NT2/D1 (cell line): ENCODE measurements at regions not wholly inside any gene's neighbourhood (a gene's known extent, or its start where the extent isn't known, plus 50 kb on each side); places are given as distances from the start of the nearest gene placed in this dataset.

Experiments
- DNase-seq: peaks from one replicate; pipeline ENCODE4 v3.0.0-alpha.2; 2011; ENCODE audit warnings: low read depth, low spot score
- H3K27me3 ChIP-seq: 2 replicates; pipeline ENCODE4 v1.6.0; 2011; ENCODE audit warnings: mild to moderate bottlenecking; ENCODE audit not compliant: insufficient read length, insufficient read depth
- H3K36me3 ChIP-seq: 2 replicates; pipeline ENCODE4 v1.6.1; 2011; ENCODE audit warnings: mild to moderate bottlenecking, low read length, mixed read lengths; ENCODE audit not compliant: insufficient read depth, insufficient read length
- H3K4me1 ChIP-seq: 2 replicates; pipeline ENCODE4 v1.5.1; 2011; ENCODE audit not compliant: insufficient read depth, insufficient read length
- H3K4me3 ChIP-seq: 2 replicates; pipeline ENCODE4 v1.5.1; 2011; ENCODE audit warnings: low read depth; ENCODE audit not compliant: insufficient read length
- H3K9ac ChIP-seq: 2 replicates; pipeline ENCODE4 v1.6.0; 2011; ENCODE audit warnings: low read depth; ENCODE audit not compliant: insufficient read length
- H3K9me3 ChIP-seq: 2 replicates; pipeline ENCODE4 v1.5.1; 2011; ENCODE audit warnings: mild to moderate bottlenecking, low read length; ENCODE audit not compliant: insufficient read depth
- SUZ12 ChIP-seq: IDR thresholded peaks from 2 replicates; pipeline ENCODE4 v1.6.1; 2011; ENCODE audit not compliant: insufficient read length, insufficient read depth; ENCODE audit errors: extremely low read depth
- YY1 ChIP-seq: IDR thresholded peaks from 2 replicates; pipeline ENCODE4 v1.6.1; 2011; ENCODE audit not compliant: insufficient read length, insufficient read depth
- ZNF274 ChIP-seq: IDR thresholded peaks from 2 replicates; pipeline ENCODE4 v1.6.1; 2011; ENCODE audit warnings: mild to moderate bottlenecking, low read depth, low read length

DNA sequence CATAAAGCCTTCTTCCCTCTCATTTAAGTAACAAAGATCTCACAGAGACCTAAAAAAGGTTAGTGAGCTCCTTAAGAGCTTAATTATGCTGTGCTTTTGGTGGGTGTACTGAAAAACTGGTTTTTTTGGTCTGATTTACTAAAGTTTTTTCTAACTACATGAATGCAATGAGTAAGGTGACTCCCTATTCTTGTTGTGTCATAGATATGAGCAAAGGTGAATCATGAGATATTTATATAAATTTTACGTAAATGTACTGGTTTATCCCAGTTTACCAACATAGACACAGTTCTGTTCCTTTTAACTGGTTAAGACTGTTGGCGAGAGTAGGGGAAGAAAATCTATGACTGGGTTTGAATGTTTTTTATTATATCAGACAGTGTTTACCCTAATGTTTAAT is 250.5 kb downstream of the NR2F1-AS1 start:
- Histone ChIP-seq H3K4me3 (no peak overlapping the region), H3K27me3 (no peaks in the 10 kb centered on the region), H3K9ac (no peak overlapping the region), H3K36me3 (no peaks in the 10 kb centered on the region), H3K4me1 (no peaks in the 10 kb centered on the region), H3K9me3 (no peaks in the 10 kb centered on the region)
- TF ChIP-seq YY1, result no peak
- TF ChIP-seq SUZ12, result no peak
- no peak for TF ChIP-seq ZNF274
- no peak for DNase-seq

DNA sequence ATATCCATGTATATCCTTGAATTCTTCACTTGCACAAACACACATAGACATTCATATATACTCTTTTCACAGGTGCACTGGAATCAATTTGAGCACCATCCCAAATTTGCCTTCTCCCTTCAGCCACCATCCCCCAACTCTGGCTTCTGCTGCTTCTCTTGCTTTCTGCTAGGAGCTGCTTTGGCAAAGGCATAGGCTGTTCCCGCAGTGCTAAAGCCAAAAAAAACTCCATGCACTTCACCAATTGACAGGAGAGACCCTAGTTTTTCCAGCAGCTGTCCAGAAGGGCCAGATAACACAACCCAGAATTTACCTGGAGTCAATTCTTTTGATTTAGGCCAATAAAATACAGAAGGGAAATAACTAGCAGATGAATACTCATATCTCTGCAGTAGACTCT is 251.3 kb downstream of the NR2F1-AS1 start:
- TF ChIP-seq SUZ12 (no peak), ZNF274 (no peak), YY1 (no peak)
- no peak overlapping the region for H3K4me3 ChIP-seq
- H3K27me3 ChIP-seq, result no peaks in the 10 kb centered on the region
- H3K9ac ChIP-seq, result no peak overlapping the region
- H3K9me3 ChIP-seq, result no peaks in the 10 kb centered on the region
- H3K4me1 ChIP-seq, result no peaks in the 10 kb centered on the region
- no peak for DNase-seq
- H3K36me3 ChIP-seq, result no peaks in the 10 kb centered on the region

DNA sequence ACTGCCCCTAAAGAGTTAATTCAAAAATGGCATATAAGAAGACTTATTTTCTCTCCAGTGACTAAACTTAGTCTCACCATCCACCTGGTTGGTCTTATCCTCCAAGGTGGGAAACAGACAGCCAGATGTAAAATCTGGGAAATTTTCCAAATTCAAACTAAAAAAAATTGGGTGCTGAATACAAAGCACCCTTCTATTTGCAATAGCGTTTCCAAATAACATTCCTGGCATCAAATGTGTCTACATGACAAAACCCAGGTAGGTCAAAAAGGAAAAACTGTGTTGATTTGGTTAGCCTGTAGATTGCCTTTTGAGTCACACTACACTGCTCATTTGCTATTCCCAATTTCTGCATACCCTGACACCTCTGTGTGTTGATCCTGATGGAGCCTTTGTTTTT is 252.2 kb downstream of the NR2F1-AS1 start:
- no peaks in the 10 kb centered on the region for H3K9me3 ChIP-seq
- TF ChIP-seq ZNF274, result no peak
- TF ChIP-seq YY1, result no peak
- TF ChIP-seq SUZ12, result no peak

DNA sequence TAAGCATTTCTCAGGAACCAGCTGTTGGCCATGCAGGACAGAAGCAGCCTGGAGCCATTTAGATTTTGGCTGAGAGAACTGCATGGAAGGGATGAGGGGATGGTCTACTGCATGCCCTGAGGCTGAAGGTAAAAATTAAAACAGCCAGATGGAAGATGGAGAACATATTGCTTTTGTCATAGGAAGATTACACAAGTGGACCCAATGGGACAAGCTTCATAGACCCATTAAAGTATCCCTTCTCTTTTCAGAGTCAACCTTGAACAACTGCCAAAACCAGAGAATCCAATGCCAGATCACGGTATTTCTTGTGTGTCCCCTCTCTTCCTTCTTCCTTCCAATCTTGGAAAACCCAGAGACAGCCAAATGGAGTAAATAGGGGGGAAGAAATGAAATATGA is 253.4 kb downstream of the NR2F1-AS1 start:
- Histone ChIP-seq H3K9ac (no peak overlapping the region), H3K36me3 (no peaks in the 10 kb centered on the region), H3K9me3 (no peaks in the 10 kb centered on the region), H3K4me1 (no peaks in the 10 kb centered on the region), H3K27me3 (no peaks in the 10 kb centered on the region), H3K4me3 (no peak overlapping the region)
- TF ChIP-seq YY1, result no peak
- no peak for TF ChIP-seq ZNF274
- no peak for TF ChIP-seq SUZ12
- DNase-seq, result no peak

More for the DNA sequence above, 252.2 kb downstream of the NR2F1-AS1 start:
- Histone ChIP-seq H3K4me3 (no peak overlapping the region), H3K4me1 (no peaks in the 10 kb centered on the region), H3K36me3 (no peaks in the 10 kb centered on the region), H3K9ac (no peak overlapping the region), H3K27me3 (no peaks in the 10 kb centered on the region)
- no peak for DNase-seq

DNA sequence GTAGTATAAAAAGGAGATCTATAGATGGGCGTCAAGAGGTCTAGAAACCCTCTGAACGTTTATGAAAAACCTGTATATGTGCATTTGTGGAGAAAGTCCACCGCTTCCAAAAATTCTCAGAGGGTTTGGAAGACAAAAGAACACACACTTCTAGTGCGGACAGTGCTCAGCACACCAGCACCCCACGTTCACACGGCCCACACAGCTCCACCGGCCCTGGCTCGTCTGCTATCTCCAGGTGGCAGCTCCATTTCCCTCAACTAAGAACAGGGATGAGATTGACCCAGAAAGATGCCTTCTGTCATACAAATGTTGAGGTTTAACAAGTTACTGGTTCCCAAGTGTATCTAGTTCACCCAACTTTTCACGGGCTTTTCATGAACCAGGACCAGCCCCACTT is 255.1 kb downstream of the NR2F1-AS1 start:
- DNase-seq, result no peak
- no peak overlapping the region for H3K4me3 ChIP-seq
- H3K36me3 ChIP-seq, result no peaks in the 10 kb centered on the region
- TF ChIP-seq ZNF274, result no peak
- no peak for TF ChIP-seq SUZ12
- TF ChIP-seq YY1, result no peak
- H3K27me3 ChIP-seq, result no peaks in the 10 kb centered on the region
- H3K4me1 ChIP-seq, result no peaks in the 10 kb centered on the region
- no peak overlapping the region for H3K9ac ChIP-seq
- no peaks in the 10 kb centered on the region for H3K9me3 ChIP-seq

DNA sequence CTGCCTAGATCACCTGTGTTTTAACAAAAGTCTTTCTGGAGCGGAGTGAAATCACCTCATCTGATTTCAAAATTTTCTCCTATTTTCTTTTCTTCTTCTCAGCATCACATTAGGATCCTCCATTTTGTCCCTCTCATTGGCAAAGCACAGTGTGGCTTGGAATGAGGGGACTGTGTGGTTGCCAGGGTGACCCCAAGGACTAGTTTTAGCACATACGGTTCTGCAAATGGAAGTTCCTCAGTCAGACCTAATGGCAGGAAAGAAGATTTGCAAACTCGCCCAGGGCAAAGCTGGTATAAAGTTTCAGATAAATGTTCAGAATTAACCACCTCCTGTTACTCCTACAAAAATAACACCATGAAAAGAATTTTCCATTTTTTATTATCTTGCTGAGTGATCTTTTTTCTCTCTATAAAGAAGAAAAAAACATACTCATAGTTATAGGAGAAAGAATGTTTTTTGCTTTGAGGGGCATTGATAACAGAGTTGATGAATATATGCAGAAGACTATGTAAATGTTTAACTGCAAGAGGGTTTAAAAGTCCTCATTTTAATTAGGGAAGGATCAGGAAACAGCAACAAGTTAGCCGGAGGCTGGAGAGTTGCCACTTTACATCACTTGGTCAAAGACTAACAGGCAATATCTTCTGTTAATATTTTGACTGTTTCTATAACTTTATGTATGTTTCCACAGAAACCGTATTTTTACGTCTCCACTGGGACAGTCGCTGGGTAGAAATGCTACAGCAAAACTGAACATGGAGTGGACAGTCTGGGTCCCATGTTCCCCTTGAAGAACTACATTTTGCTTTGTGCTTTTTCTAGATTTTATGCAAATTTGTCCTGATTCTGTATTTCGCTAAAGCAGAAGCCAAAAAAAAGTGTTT is 257.8 kb downstream of the NR2F1-AS1 start:
- H3K9ac ChIP-seq, result no peak overlapping the region
- TF ChIP-seq SUZ12 (no peak), YY1 (no peak), ZNF274 (no peak)

DNA sequence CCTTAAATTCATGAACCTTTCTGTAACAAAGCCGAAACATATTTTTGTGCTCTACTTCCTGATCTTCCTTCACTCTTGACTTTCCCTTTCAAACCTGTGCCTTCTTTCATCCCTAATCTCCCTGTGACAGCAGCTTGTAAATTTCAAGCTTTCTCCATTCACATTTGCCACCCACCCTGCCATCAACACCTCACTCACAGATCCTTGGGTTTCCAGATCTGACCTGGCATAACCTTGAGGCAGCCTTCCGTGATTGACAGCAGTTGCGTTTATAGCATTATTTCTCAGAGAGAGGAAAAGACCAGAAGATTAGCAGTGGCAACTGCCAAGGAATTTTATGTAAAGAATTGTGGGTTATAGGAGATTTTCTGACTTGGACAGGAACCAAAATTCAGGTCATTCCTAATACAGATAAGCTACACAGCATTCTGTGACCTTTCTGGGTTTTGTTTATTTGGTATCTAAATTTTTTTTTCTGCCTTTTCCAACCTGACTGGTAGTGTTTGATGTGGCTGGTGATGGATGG is 260.0 kb downstream of the NR2F1-AS1 start:
- H3K9ac ChIP-seq, result no peak overlapping the region
- H3K36me3 ChIP-seq, result no peaks in the 10 kb centered on the region
- DNase-seq, result no peak
- H3K4me3 ChIP-seq, result no peak overlapping the region
- no peaks in the 10 kb centered on the region for H3K4me1 ChIP-seq
- no peaks in the 10 kb centered on the region for H3K27me3 ChIP-seq
- no peaks in the 10 kb centered on the region for H3K9me3 ChIP-seq
- no peak for TF ChIP-seq SUZ12
- no peak for TF ChIP-seq YY1
- TF ChIP-seq ZNF274, result no peak

More for the DNA sequence above, 257.8 kb downstream of the NR2F1-AS1 start:
- no peaks in the 10 kb centered on the region for H3K36me3 ChIP-seq
- H3K4me1 ChIP-seq, result no peaks in the 10 kb centered on the region
- H3K4me3 ChIP-seq, result no peak overlapping the region
- H3K27me3 ChIP-seq, result no peaks in the 10 kb centered on the region
- H3K9me3 ChIP-seq, result no peaks in the 10 kb centered on the region
- DNase-seq, result no peak
